ENCODE measurements at regions not wholly inside any gene's neighbourhood (a gene's known extent, or its start where the extent isn't known, plus 50 kb on each side); places are given as distances from the start of the nearest gene placed in this dataset.

DNA sequence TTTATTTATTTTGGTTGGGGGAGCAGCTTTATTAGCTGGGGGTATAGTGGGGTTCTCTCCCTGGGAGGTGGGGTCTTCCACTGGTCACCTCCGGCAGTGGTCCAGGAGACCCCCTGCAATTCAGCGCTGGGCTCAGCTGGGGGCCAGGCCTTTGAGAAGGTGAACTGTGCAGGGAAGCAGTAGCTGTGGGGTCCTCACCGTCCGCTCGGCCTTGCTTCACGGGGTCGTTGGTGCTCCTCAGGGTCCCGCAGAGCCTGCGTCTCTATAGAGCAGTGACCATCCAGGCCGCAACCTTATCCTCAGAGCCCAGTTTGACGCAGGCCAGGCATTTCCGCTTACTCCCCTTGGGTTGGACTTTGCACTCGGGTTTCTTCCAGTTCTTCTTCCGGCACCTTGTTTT lies 1954.7 kb downstream of the TP53TG3F start:
- no peak for TF ChIP-seq EZH2 (IDR thresholded peaks at IDR 0.05; ENCODE audit: low read length, unreplicated experiment)
- TF ChIP-seq, protein P1, sequence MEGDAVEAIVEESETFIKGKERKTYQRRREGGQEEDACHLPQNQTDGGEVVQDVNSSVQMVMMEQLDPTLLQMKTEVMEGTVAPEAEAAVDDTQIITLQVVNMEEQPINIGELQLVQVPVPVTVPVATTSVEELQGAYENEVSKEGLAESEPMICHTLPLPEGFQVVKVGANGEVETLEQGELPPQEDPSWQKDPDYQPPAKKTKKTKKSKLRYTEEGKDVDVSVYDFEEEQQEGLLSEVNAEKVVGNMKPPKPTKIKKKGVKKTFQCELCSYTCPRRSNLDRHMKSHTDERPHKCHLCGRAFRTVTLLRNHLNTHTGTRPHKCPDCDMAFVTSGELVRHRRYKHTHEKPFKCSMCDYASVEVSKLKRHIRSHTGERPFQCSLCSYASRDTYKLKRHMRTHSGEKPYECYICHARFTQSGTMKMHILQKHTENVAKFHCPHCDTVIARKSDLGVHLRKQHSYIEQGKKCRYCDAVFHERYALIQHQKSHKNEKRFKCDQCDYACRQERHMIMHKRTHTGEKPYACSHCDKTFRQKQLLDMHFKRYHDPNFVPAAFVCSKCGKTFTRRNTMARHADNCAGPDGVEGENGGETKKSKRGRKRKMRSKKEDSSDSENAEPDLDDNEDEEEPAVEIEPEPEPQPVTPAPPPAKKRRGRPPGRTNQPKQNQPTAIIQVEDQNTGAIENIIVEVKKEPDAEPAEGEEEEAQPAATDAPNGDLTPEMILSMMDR (conservative IDR thresholded peaks at IDR 0.05; ENCODE audit: low read depth, low read length) = no peak

All from PC-3 (cell line).